Hepatocyte (in vitro differentiated cells): ENCODE measurements at regions not wholly inside any gene's neighbourhood (a gene's known extent, or its start where the extent isn't known, plus 50 kb on each side); places are given as distances from the start of the nearest gene placed in this dataset.

ENCODE experiments used
- CTCF ChIP-seq: fragments of 200-600 bp; sonication (generic); IDR thresholded peaks from 2 replicates; pipeline ENCODE4 v1.5.1; 2016; ENCODE audit warnings: antibody characterized with exemption, mild to moderate bottlenecking; ENCODE audit not compliant: poor library complexity
- EZH2 ChIP-seq: fragments of 200-600 bp; sonication (generic); IDR thresholded peaks from 2 replicates; pipeline ENCODE4 v1.6.1; 2016; ENCODE audit warnings: antibody characterized with exemption, mild to moderate bottlenecking, borderline replicate concordance
- EZH2phosphoT487 ChIP-seq: fragments of 200-600 bp; sonication (generic); IDR thresholded peaks from one replicate; pipeline ENCODE4 v1.6.1; 2018; ENCODE audit warnings: antibody characterized with exemption, mild to moderate bottlenecking, low read depth, moderate library complexity; ENCODE audit not compliant: unreplicated experiment, severe bottlenecking

- TF ChIP-seq CTCF (no peak), EZH2 (no peak), EZH2phosphoT487 (no peak)
These were observed 466.2 kb downstream of the ENC1 start for GRCh38 chr5:74174366-74174765.
